ENCODE measurements at regions not wholly inside any gene's neighbourhood (a gene's known extent, or its start where the extent isn't known, plus 50 kb on each side); places are given as distances from the start of the nearest gene placed in this dataset.

DNA sequence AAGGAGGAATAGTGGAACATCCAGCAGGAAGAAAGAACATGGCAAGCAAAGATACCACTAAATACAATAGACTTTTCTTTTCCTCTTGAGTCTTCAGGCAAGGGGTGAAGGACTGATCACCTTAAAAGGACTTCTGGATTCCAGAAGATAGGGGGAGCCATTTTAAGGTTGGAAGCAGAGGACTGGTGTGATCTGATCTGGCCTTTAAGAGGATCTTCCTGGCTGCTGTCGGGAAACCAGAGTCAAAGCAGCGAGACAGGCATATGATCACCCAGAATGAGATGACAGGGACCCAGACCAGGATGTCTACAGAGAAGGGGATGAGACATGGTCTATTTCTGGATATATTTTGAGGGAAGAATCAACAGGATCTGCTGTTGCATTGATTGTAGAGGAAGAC is 558.0 kb downstream of the STK39 start:
- no peak for TF ChIP-seq POLR2A (IDR thresholded peaks at IDR 0.05)
- TF ChIP-seq, protein P1, sequence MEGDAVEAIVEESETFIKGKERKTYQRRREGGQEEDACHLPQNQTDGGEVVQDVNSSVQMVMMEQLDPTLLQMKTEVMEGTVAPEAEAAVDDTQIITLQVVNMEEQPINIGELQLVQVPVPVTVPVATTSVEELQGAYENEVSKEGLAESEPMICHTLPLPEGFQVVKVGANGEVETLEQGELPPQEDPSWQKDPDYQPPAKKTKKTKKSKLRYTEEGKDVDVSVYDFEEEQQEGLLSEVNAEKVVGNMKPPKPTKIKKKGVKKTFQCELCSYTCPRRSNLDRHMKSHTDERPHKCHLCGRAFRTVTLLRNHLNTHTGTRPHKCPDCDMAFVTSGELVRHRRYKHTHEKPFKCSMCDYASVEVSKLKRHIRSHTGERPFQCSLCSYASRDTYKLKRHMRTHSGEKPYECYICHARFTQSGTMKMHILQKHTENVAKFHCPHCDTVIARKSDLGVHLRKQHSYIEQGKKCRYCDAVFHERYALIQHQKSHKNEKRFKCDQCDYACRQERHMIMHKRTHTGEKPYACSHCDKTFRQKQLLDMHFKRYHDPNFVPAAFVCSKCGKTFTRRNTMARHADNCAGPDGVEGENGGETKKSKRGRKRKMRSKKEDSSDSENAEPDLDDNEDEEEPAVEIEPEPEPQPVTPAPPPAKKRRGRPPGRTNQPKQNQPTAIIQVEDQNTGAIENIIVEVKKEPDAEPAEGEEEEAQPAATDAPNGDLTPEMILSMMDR (IDR thresholded peaks at IDR 0.05): peak in 3 of 6 experiments; percentile 5 to 14 (median 8)
